AG10803 (cell line): ENCODE measurements at regions not wholly inside any gene's neighbourhood (a gene's known extent, or its start where the extent isn't known, plus 50 kb on each side); places are given as distances from the start of the nearest gene placed in this dataset.

ENCODE experiments used
- DNase-seq: peaks from one replicate; pipeline ENCODE4 v3.0.0; 2010; ENCODE audit warnings: low read depth
- H3K4me3 ChIP-seq: 2 replicates; pipeline ENCODE4 v1.5.1; 2011; ENCODE audit warnings: mild to moderate bottlenecking, low read length, control low read depth
- TF ChIP-seq, protein P1 (sequence below): conservative IDR thresholded peaks from 2 replicates; pipeline ENCODE4 v1.5.1; 2011; ENCODE audit warnings: mild to moderate bottlenecking, low read length, control low read depth, inconsistent platforms

DNA sequence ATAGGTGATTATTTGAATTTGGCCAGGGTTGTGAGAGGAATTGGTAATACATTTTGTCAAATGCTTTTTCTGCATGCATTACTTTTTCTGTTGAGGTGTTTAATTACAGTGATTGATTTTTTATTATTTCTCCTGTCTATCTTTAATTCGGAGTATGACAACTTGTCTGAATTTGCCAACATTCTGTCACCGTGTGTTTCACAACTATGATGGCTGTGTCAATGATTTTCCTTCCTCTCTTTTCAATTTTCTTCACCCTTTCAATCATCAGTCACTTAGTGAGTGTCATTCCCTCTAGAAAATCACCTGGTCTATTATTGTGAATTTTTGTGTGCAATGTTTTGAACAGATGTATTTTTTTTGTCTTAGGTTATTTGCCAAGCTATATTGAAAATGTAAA lies 1221.4 kb upstream of the CDH18 start:
- DNase-seq: no peak
- no peak overlapping the region for H3K4me3 ChIP-seq
- TF ChIP-seq, protein P1, sequence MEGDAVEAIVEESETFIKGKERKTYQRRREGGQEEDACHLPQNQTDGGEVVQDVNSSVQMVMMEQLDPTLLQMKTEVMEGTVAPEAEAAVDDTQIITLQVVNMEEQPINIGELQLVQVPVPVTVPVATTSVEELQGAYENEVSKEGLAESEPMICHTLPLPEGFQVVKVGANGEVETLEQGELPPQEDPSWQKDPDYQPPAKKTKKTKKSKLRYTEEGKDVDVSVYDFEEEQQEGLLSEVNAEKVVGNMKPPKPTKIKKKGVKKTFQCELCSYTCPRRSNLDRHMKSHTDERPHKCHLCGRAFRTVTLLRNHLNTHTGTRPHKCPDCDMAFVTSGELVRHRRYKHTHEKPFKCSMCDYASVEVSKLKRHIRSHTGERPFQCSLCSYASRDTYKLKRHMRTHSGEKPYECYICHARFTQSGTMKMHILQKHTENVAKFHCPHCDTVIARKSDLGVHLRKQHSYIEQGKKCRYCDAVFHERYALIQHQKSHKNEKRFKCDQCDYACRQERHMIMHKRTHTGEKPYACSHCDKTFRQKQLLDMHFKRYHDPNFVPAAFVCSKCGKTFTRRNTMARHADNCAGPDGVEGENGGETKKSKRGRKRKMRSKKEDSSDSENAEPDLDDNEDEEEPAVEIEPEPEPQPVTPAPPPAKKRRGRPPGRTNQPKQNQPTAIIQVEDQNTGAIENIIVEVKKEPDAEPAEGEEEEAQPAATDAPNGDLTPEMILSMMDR: no peak

DNA sequence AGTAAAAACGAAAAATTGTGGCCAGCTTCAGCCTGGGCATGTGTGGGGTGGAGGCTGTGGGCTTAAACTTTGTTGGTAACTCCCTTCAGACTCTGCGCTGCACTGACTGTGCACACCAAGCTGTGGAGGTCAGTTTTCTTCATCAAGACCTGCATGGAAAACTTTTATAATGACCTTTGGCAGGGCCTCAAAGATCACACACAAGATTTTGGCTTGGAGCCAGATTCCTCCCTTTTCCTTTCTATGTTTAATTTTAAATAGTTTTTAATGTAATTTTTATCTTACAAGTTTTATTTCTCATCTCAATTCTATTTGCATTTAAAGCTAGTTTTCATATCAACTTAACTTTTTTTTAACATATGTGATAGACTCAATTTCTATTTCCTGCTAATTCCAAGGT lies 1211.1 kb upstream of the CDH18 start:
- TF ChIP-seq, protein P1: no peak
- DNase-seq: no peak

DNA sequence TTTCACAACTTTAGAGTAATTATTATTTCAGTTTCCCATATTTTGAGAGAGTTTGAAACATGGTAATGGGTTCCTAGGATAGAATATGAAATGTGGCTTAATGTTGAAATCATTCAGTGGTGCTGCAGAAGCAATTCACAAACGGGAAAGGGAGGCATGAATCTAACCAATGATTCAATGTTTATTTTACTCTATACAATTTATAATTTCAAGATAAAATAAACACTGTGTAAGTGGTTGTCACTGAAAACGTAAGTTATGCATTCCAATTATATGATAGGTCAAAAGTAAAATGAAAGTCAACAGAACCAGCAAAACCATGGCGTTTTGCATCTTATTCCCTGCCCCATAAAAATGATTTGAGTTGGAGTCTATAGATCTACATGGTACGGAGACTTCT lies 1207.1 kb upstream of the CDH18 start:
- DNase-seq: no peak
- H3K4me3 ChIP-seq: no peak overlapping the region
- TF ChIP-seq, protein P1: no peak

More for the DNA sequence above, 1211.1 kb upstream of the CDH18 start:
- H3K4me3 ChIP-seq: no peak overlapping the region

DNA sequence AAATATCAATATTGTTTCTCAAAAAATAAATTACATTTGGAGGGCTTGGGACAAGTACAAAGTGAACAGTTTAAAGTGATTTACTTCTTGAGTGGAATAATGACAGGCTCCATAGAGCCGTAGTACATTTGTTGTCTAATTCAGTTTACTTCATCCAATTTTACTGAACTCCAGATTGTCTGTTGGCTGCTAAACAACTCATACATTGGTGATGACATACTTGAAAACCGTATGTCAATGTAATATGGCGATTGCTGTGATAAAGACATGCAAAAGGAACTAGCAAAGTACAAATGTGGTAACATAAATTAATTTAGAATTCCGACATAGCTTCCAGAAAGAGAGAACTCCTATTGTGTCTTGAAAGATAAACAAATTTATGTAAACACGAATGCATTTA lies 1197.5 kb upstream of the CDH18 start:
- H3K4me3 ChIP-seq: no peak overlapping the region
- TF ChIP-seq, protein P1: no peak

DNA sequence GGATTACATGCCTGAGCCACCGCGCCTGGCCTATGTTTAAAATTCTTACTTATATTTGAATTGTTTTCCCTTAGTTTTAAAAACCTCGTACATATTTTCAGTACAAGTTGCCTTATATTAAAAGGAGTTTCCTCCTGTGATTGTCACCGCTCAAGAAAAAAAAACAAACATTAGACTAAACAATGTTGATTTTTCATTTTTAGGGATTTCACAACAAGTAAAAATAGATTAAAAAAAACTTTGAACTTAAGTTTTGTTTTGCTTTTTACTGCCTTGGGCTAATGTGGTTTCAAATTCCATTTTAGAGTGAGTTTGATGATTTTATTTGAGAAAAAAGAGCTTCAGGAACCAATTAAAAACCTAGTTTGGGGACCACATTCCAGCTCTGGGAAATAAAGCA lies 1196.6 kb upstream of the CDH18 start:
- DNase-seq: no peak
- H3K4me3 ChIP-seq: no peak overlapping the region
- TF ChIP-seq, protein P1: no peak

More for the DNA sequence above, 1197.5 kb upstream of the CDH18 start:
- no peak for DNase-seq

DNA sequence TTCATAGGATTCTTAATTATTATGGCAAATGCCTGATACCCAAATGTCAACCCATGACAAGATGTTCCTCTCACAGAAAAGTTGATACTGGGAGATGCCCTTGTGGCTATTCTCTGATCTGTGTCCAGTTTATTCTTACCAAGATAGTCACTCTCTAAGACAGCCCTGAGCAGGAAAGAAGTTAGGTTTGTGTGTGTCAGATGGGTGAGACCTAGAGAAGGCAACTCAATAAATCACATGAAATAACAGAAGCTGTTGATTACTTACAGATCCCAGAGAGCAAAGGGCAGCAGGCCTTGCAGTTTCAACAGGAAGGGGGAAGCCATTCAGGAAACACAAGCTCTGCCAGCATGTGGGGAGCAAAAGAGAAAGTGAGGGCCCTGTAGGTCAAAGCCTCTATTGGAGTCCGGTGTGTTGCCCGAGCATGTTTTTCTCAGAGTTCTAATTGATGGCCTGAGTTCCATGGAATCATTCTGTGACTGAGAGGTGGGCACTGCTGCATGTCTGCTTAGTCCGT lies 1193.7 kb upstream of the CDH18 start:
- DNase-seq: no peak
- no peak overlapping the region for H3K4me3 ChIP-seq
- TF ChIP-seq, protein P1: no peak

DNA sequence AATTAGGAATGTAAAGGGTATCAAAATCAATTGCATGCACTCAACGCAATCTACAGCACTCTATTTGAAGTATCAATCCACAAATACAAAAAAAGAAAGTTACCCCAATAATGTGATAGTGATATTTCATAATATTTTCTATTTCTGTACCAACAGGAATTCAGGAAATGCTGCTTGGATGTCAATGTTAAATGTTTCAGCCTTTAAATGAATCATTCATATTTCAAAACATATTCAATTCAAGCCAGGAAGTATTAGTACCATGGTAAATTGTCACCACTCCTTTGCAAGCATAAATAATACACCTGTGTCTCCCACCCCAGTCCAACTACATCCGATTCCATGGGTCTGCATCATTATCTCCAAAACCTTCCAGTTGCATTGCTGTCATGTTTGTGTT lies 1185.5 kb upstream of the CDH18 start:
- TF ChIP-seq, protein P1: no peak
- no peak overlapping the region for H3K4me3 ChIP-seq
- no peak for DNase-seq
